ENCODE measurements at regions not wholly inside any gene's neighbourhood (a gene's known extent, or its start where the extent isn't known, plus 50 kb on each side); places are given as distances from the start of the nearest gene placed in this dataset.

GRCh38 chr2:14817848-14818247 is 185.3 kb downstream of the LRATD1 start:
- FAIRE-seq (no peak), DNase-seq (ENCODE audit: low spot score in 2 of 2) (no peak)

- FAIRE-seq (no peak), DNase-seq (ENCODE audit: low spot score in 2 of 2) (no peak)
Measured at GRCh38 chr2:14826518-14826917, 194.0 kb downstream of the LRATD1 start.

GRCh38 chr2:14827226-14828023 is 194.9 kb downstream of the LRATD1 start:
- FAIRE-seq (no peak), DNase-seq (ENCODE audit: low spot score in 2 of 2) (no peak)

- FAIRE-seq (no peak), DNase-seq (ENCODE audit: low spot score in 2 of 2) (no peak)
Measured at GRCh38 chr2:14828223-14828622, 195.7 kb downstream of the LRATD1 start.

GRCh38 chr2:14828968-14829367 is 196.5 kb downstream of the LRATD1 start:
- no peak for DNase-seq (ENCODE audit: low spot score in 2 of 2)
- no peak for FAIRE-seq

- DNase-seq (ENCODE audit: low spot score in 2 of 2) (no peak), FAIRE-seq (no peak)
Measured at GRCh38 chr2:14831458-14831857, 198.9 kb downstream of the LRATD1 start.

GRCh38 chr2:14843507-14844204 is 211.1 kb downstream of the LRATD1 start:
- DNase-seq (ENCODE audit: low spot score in 2 of 2) (no peak), FAIRE-seq (no peak)

- DNase-seq (ENCODE audit: low spot score in 2 of 2): no peak
- FAIRE-seq: no peak
Measured at GRCh38 chr2:14855751-14856150, 223.2 kb downstream of the LRATD1 start.

GRCh38 chr2:14861181-14861580 is 228.7 kb downstream of the LRATD1 start:
- no peak for DNase-seq (ENCODE audit: low spot score in 2 of 2)
- FAIRE-seq: no peak

GRCh38 chr2:14866736-14867352 is 234.3 kb downstream of the LRATD1 start:
- DNase-seq (ENCODE audit: low spot score in 2 of 2) (no peak), FAIRE-seq (no peak)

- DNase-seq (ENCODE audit: low spot score in 2 of 2) (no peak), FAIRE-seq (no peak)
Measured at GRCh38 chr2:14867853-14868252, 235.3 kb downstream of the LRATD1 start.

GRCh38 chr2:14872779-14873325 is 240.3 kb downstream of the LRATD1 start:
- DNase-seq (ENCODE audit: low spot score in 2 of 2) (no peak), FAIRE-seq (no peak)

- FAIRE-seq (no peak), DNase-seq (ENCODE audit: low spot score in 2 of 2) (no peak)
Measured at GRCh38 chr2:14881651-14882327, 249.3 kb downstream of the LRATD1 start.

- DNase-seq (ENCODE audit: low spot score in 2 of 2): no peak
- FAIRE-seq: no peak
Measured at GRCh38 chr2:14884651-14885050, 252.1 kb downstream of the LRATD1 start.

GRCh38 chr2:14891546-14891945 is 259.0 kb downstream of the LRATD1 start:
- DNase-seq (ENCODE audit: low spot score in 2 of 2) (no peak), FAIRE-seq (no peak)

GRCh38 chr2:14896330-14897030 is 264.0 kb downstream of the LRATD1 start:
- no peak for DNase-seq (ENCODE audit: low spot score in 2 of 2)
- FAIRE-seq: no peak

GRCh38 chr2:14899621-14900414 is 267.3 kb downstream of the LRATD1 start:
- DNase-seq (ENCODE audit: low spot score in 2 of 2) (no peak), FAIRE-seq (no peak)

GRCh38 chr2:14901737-14902136 is 269.2 kb downstream of the LRATD1 start:
- DNase-seq (ENCODE audit: low spot score in 2 of 2) (no peak), FAIRE-seq (no peak)

- DNase-seq (ENCODE audit: low spot score in 2 of 2) (no peak), FAIRE-seq (no peak)
Measured at GRCh38 chr2:14902953-14903352, 270.4 kb downstream of the LRATD1 start.

Measured in frontal cortex (tissue), 3 donors.